ENCODE measurements at regions not wholly inside any gene's neighbourhood (a gene's known extent, or its start where the extent isn't known, plus 50 kb on each side); places are given as distances from the start of the nearest gene placed in this dataset.

DNA sequence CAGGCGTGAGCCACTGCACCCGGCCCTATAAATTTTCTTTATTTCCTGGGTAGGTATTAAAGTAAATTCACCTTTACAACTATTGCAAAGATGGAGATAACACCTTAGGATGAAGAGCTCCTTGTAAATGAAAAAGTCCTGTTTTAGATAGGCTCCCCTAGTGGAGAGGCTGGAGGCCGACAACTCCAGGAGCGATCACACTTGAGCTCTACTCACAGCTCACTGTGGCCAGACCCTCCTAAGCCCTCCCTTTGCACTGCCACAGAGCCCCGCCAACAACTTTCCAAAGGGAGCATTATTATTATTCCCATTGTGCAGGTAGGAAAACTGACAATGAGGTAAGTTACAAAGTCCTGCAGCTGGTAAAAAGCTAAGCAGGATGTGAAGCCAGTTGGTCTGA, 139.1 kb upstream of the ERCC6L2 start:
- TF ChIP-seq POLR2A (IDR thresholded peaks at IDR 0.05): no peak
- TF ChIP-seq, protein P1, sequence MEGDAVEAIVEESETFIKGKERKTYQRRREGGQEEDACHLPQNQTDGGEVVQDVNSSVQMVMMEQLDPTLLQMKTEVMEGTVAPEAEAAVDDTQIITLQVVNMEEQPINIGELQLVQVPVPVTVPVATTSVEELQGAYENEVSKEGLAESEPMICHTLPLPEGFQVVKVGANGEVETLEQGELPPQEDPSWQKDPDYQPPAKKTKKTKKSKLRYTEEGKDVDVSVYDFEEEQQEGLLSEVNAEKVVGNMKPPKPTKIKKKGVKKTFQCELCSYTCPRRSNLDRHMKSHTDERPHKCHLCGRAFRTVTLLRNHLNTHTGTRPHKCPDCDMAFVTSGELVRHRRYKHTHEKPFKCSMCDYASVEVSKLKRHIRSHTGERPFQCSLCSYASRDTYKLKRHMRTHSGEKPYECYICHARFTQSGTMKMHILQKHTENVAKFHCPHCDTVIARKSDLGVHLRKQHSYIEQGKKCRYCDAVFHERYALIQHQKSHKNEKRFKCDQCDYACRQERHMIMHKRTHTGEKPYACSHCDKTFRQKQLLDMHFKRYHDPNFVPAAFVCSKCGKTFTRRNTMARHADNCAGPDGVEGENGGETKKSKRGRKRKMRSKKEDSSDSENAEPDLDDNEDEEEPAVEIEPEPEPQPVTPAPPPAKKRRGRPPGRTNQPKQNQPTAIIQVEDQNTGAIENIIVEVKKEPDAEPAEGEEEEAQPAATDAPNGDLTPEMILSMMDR (IDR thresholded peaks at IDR 0.05): peak in 3 of 6 experiments; percentile 9 to 33 (median 21)
- H3K27me3 ChIP-seq: no peaks in the 10 kb centered on the region
- DNase-seq: no peak
- peaks cover 0 to 10% (median 1%) of the 10 kb centered on the region in 4 donors for H3K4me1 ChIP-seq
- H3K4me3 ChIP-seq: no peak overlapping the region
- H3K36me3 ChIP-seq: no peaks in the 10 kb centered on the region
- no peak overlapping the region for H3K27ac ChIP-seq
- no peaks in the 10 kb centered on the region for H3K9me3 ChIP-seq

DNA sequence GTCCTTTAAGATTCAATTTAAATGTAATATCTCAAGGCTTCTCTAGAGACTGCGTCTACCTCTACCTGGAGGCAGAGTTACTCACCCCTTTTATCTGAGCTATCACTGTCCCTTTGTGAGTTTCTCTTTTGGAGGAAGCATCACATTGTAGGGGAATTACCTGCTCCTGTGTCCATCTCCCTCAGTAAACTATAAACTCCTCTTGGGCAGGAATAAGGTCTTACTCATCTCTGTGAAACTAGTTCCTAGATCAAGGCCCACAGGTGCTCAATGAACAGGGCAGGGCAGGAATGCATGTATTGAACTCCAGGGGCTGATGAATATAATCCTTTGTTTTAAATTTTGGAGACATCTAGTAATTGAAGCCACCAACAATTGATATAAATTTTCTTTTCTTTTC, 139.8 kb upstream of the ERCC6L2 start:
- no peaks in the 10 kb centered on the region for H3K27me3 ChIP-seq
- TF ChIP-seq POLR2A (IDR thresholded peaks at IDR 0.05): no peak
- TF ChIP-seq, protein P1 (IDR thresholded peaks at IDR 0.05): no peak
- H3K36me3 ChIP-seq: no peaks in the 10 kb centered on the region
- no peak overlapping the region for H3K27ac ChIP-seq
- peaks cover 0 to 10% (median 1%) of the 10 kb centered on the region in 4 donors for H3K4me1 ChIP-seq
- no peak for DNase-seq
- no peaks in the 10 kb centered on the region for H3K9me3 ChIP-seq
- H3K4me3 ChIP-seq: no peak overlapping the region

DNA sequence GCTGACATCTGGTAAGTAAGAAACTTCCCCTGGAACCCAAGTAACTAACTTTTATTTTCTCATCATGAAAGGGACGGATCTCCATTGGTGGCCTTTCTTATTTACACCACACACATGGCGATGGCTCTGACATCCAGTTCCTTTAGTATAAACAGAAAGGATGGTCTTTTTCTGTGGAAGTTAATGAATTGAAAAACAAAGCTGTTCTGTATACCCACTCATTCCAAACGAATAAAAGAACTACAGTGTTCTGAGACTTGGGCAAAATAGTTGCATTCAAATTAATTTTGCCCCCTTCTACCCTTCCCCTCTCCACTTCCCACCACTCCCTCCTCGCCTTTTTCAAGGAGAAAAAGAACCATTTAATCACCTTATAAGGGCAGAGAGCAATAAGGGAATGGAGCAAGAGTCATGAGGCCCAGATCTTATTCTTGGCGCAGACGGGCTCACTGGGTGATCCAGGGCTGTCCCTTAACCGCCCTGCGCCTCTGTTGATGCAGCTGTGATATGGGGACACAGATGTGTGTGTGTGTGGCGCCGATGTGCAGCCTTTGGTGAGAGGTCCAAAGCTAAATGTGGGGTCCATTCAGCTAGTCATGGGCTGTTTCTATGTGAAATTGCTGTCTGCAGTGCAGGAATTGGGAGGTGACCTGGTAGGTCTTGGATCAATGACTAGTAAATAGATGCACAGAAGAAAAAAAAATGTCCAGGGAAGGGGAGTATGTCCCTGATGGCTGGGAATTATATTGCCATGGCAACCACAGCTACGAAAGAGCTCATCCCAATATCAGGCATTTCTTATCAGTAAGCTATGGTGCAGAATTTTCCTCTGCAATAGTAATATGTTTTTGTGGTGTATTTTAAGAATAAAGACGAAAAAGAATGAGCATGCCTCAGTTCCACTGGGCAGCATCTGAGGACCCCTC, 141.5 kb upstream of the ERCC6L2 start:
- Histone ChIP-seq H3K27me3 (no peaks in the 10 kb centered on the region), H3K27ac (peak overlapping the region in 2 of 4 donors; percentile 19 to 64), H3K4me3 (no peak overlapping the region), H3K36me3 (no peaks in the 10 kb centered on the region), H3K4me1 (peaks cover 0 to 10% (median 1%) of the 10 kb centered on the region in 4 donors), H3K9me3 (no peaks in the 10 kb centered on the region)
- no peak for DNase-seq
- no peak for TF ChIP-seq POLR2A (IDR thresholded peaks at IDR 0.05)
- TF ChIP-seq, protein P1 (IDR thresholded peaks at IDR 0.05): no peak

DNA sequence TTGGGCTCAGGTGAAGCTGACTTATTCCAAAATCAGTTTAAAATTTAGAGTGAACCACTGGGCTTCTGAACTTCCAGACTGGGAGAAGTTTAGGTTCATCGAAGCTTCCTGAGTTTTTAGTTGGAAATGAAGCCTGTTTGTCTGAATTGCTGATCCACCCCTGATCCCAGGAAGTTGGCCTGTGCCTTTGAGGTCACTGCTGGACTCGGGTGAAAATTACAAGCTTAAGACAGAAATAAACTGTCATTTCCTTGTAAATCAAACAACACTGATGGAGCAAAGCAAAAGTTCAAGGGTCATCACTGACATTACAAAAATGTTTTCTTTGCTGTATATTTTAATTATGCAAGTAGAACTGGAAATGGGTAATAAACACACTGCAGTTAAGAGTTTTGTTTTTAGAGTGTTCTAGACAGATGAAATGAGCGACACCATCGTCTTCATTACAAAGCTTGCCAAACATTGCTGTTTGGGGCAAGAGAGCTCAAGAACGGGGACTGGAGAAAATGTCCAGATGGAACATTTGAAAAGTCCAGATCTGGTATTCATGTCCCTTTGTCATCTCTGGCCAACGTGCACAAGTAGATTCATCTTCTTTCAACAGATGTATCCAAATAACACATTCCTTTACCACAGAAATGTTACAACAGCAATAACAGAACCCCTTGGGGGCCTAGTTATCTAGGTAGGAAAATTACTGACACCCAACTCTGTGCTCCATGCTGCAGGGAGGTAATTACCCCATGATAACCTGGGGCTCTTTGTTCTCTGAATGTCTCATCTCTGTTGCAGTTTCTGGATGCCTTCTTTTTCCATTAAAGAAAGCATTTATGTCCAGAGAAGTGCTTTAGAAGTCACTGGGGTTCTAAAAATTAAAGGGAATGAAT, 142.4 kb upstream of the ERCC6L2 start:
- Histone ChIP-seq H3K9me3 (no peaks in the 10 kb centered on the region), H3K36me3 (no peaks in the 10 kb centered on the region), H3K27ac (peak overlapping the region in 2 of 4 donors; percentile 59 to 64), H3K4me1 (peaks cover 0 to 10% (median 1%) of the 10 kb centered on the region in 4 donors), H3K4me3 (no peak overlapping the region), H3K27me3 (no peaks in the 10 kb centered on the region)
- DNase-seq: no peak
- no peak for TF ChIP-seq POLR2A (IDR thresholded peaks at IDR 0.05)
- TF ChIP-seq, protein P1 (IDR thresholded peaks at IDR 0.05): no peak

DNA sequence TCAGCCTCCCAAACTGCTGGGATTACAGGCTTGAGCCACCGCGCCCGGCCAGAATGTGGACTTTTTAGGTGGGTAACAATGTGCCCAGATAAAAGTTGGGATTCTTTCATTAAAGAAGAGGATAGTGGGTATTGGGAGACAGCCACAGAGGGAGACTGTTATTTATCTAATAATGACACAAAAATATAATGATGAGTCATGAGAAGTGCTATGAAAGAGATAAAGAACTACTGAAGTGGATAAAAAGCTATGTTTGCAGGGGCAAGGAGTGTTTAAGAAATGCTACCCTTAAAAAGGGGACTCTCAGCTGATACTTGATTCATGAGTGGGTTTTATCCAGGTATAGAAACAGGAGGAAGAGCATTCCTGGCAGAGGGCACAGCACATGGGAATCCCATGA, 143.6 kb upstream of the ERCC6L2 start:
- H3K36me3 ChIP-seq: no peaks in the 10 kb centered on the region
- H3K27me3 ChIP-seq: no peaks in the 10 kb centered on the region
- H3K4me3 ChIP-seq: no peak overlapping the region
- H3K4me1 ChIP-seq: peaks cover 0 to 10% (median 1%) of the 10 kb centered on the region in 4 donors
- no peaks in the 10 kb centered on the region for H3K9me3 ChIP-seq
- no peak for TF ChIP-seq POLR2A (IDR thresholded peaks at IDR 0.05)
- TF ChIP-seq, protein P1 (IDR thresholded peaks at IDR 0.05): no peak
- DNase-seq: no peak
- peak overlapping the region in 2 of 4 donors; percentile 59 to 64 for H3K27ac ChIP-seq
